DND-41 (cell line): ENCODE measurements at regions not wholly inside any gene's neighbourhood (a gene's known extent, or its start where the extent isn't known, plus 50 kb on each side); places are given as distances from the start of the nearest gene placed in this dataset.
"Not testable (repeated sequence)": the region's sequence is repeated elsewhere in the genome, so short reads cannot be mapped to it uniquely, and the experiment has no call there.

Source experiments
- ATAC-seq: fragments of 200-7000 bp; cut with Tn5 transposase; 3 replicates; pipeline ENCODE4 v1.9.1; 2021; ENCODE audit warnings: low read depth; ENCODE audit not compliant: insufficient read depth
- DNase-seq: peaks from one replicate; pipeline ENCODE4 v3.0.0-alpha.2; 2020
- H2AFZ ChIP-seq: 2 replicates; pipeline ENCODE4 v1.6.0; 2012; ENCODE audit warnings: low read depth, low read length
- H3K27ac ChIP-seq: 2 replicates; pipeline ENCODE4 v1.5.1; 2012; ENCODE audit warnings: low read length, inconsistent platforms
- H3K27me3 ChIP-seq: fragments of 200-600 bp; sonication (generic); 2 replicates; pipeline ENCODE4 v1.6.0; 2012; ENCODE audit warnings: low read length, mild to moderate bottlenecking, inconsistent platforms; ENCODE audit not compliant: insufficient read depth, poor library complexity
- H3K36me3 ChIP-seq: 2 replicates; pipeline ENCODE4 v1.5.1; 2012; ENCODE audit warnings: low read length, inconsistent platforms; ENCODE audit not compliant: insufficient read depth
- H3K4me1 ChIP-seq: 2 replicates; pipeline ENCODE4 v1.5.1; 2012; ENCODE audit warnings: mild to moderate bottlenecking, low read length; ENCODE audit not compliant: insufficient read depth
- H3K4me2 ChIP-seq: 2 replicates; pipeline ENCODE4 v1.6.0; 2012; ENCODE audit warnings: mild to moderate bottlenecking, moderate library complexity, low read length, inconsistent platforms; ENCODE audit not compliant: insufficient read depth
- H3K4me3 ChIP-seq, 2 experiments: fragments of 200-600 bp in 1 of 2; shearing (Covaris generic) in 1 of 2; 2 replicates each; pipeline ENCODE4 v1.5.1; 2012 to 2016; ENCODE audit warnings: inconsistent platforms in 2 of 2, low read length in 2 of 2, mild to moderate bottlenecking in 2 of 2, low read depth in 1 of 2, moderate library complexity in 1 of 2
- H3K79me2 ChIP-seq: 2 replicates; pipeline ENCODE4 v1.6.0; 2012; ENCODE audit warnings: low read length, inconsistent platforms; ENCODE audit not compliant: insufficient read depth
- H3K9ac ChIP-seq: 2 replicates; pipeline ENCODE4 v1.6.0; 2012; ENCODE audit warnings: low read depth, mild to moderate bottlenecking, inconsistent platforms, low read length, moderate library complexity
- H3K9me3 ChIP-seq: 2 replicates; pipeline ENCODE4 v1.5.1; 2012; ENCODE audit warnings: low read length, moderate library complexity, mild to moderate bottlenecking, inconsistent platforms; ENCODE audit not compliant: insufficient read depth, severe bottlenecking
- H4K20me1 ChIP-seq: 2 replicates; pipeline ENCODE4 v1.6.0; 2012; ENCODE audit warnings: low read length; ENCODE audit not compliant: insufficient read depth
- CTCF ChIP-seq: IDR thresholded peaks from 2 replicates; pipeline ENCODE4 v1.5.1; 2012; ENCODE audit warnings: borderline replicate concordance, low read length, moderate library complexity, mild to moderate bottlenecking; ENCODE audit not compliant: poor library complexity, severe bottlenecking; ENCODE audit errors: extremely low read depth
- EZH2 ChIP-seq: IDR thresholded peaks from 3 replicates; pipeline ENCODE4 v1.6.1; 2012; ENCODE audit warnings: borderline replicate concordance, low read depth, mild to moderate bottlenecking, moderate library complexity, low read length, inconsistent platforms; ENCODE audit not compliant: severe bottlenecking

- H3K36me3 ChIP-seq = no peaks in the 10 kb centered on the region
- TF ChIP-seq CTCF = no peak
- no peak for TF ChIP-seq EZH2
- no peaks in the 10 kb centered on the region for H3K4me1 ChIP-seq
- H3K9me3 ChIP-seq = no peaks in the 10 kb centered on the region
- no peak for DNase-seq
- no peaks in the 10 kb centered on the region for H4K20me1 ChIP-seq
- no peak overlapping the region for H3K4me3 ChIP-seq
- H3K27me3 ChIP-seq = no peaks in the 10 kb centered on the region
- no peak overlapping the region for H3K9ac ChIP-seq
- H3K79me2 ChIP-seq = no peaks in the 10 kb centered on the region
- no peak for ATAC-seq
- H3K4me2 ChIP-seq = no peak overlapping the region
- H3K27ac ChIP-seq = no peak overlapping the region
- H2AFZ ChIP-seq = no peak overlapping the region
Observed at GRCh38 chr4:164648151-164648848, 105.6 kb upstream of the SMIM31 start.

- Histone ChIP-seq H3K9me3 (no peaks in the 10 kb centered on the region), H2AFZ (no peak overlapping the region), H3K4me1 (no peaks in the 10 kb centered on the region), H3K4me3 (no peak overlapping the region), H3K4me2 (no peak overlapping the region), H3K27ac (no peak overlapping the region), H3K36me3 (no peaks in the 10 kb centered on the region), H4K20me1 (no peaks in the 10 kb centered on the region), H3K27me3 (no peaks in the 10 kb centered on the region), H3K9ac (no peak overlapping the region), H3K79me2 (no peaks in the 10 kb centered on the region)
- DNase-seq (no peak), ATAC-seq (no peak)
- no peak for TF ChIP-seq CTCF
- no peak for TF ChIP-seq EZH2
Observed at GRCh38 chr4:164648849-164649212, 105.1 kb upstream of the SMIM31 start.

- no peak overlapping the region for H3K9ac ChIP-seq
- no peak overlapping the region for H3K27ac ChIP-seq
- H3K4me1 ChIP-seq = no peaks in the 10 kb centered on the region
- DNase-seq = no peak
- H2AFZ ChIP-seq = no peak overlapping the region
- no peak for TF ChIP-seq EZH2
- TF ChIP-seq CTCF = no peak
- no peak overlapping the region for H3K4me2 ChIP-seq
- no peaks in the 10 kb centered on the region for H3K79me2 ChIP-seq
- H3K4me3 ChIP-seq = no peak overlapping the region
- ATAC-seq = no peak
- no peaks in the 10 kb centered on the region for H3K9me3 ChIP-seq
- no peaks in the 10 kb centered on the region for H4K20me1 ChIP-seq
- H3K36me3 ChIP-seq = no peaks in the 10 kb centered on the region
- H3K27me3 ChIP-seq = no peaks in the 10 kb centered on the region
Observed at GRCh38 chr4:164659765-164660164, 94.2 kb upstream of the SMIM31 start.

GRCh38 chr4:164676152-164676551 is 77.8 kb upstream of the SMIM31 start:
- H3K27ac ChIP-seq, H3K36me3 ChIP-seq, H4K20me1 ChIP-seq, H3K4me1 ChIP-seq, H3K4me2 ChIP-seq, H3K27me3 ChIP-seq, ATAC-seq, H3K4me3 ChIP-seq, H2AFZ ChIP-seq, H3K9ac ChIP-seq, H3K9me3 ChIP-seq, H3K79me2 ChIP-seq: not testable (repeated sequence)
- DNase-seq = peak; percentile 11
